DMS53 treated with DMSO at 0.1 percent for 48 hours (cell line): ENCODE measurements at regions not wholly inside any gene's neighbourhood (a gene's known extent, or its start where the extent isn't known, plus 50 kb on each side); places are given as distances from the start of the nearest gene placed in this dataset.

Experiments used
- DNase-seq: peaks from one replicate; lab custom pipeline; 2025; ENCODE audit not compliant: unreplicated experiment; lab: John Stamatoyannopoulos, UW

GRCh38 chr19:29475469-29475868 lies 50.3 kb upstream of the VSTM2B start:
- DNase-seq = no peak
